SU-DHL-6 (cell line): ENCODE measurements at regions not wholly inside any gene's neighbourhood (a gene's known extent, or its start where the extent isn't known, plus 50 kb on each side); places are given as distances from the start of the nearest gene placed in this dataset.

Experiments
- H2AFZ ChIP-seq: fragments of 200-600 bp; sonication (generic); 2 replicates; pipeline ENCODE4 v1.6.1; 2014; ENCODE audit warnings: low read depth, mild to moderate bottlenecking, moderate library complexity, mixed read lengths, antibody characterized with exemption, low read length; ENCODE audit not compliant: severe bottlenecking
- H3F3A ChIP-seq: fragments of 200-600 bp; shearing (Covaris generic); 2 replicates; pipeline ENCODE4 v1.6.0; 2016; ENCODE audit warnings: antibody characterized with exemption, mild to moderate bottlenecking; ENCODE audit not compliant: insufficient read depth
- H3K27ac ChIP-seq: fragments of 200-600 bp; sonication (generic); 2 replicates; pipeline ENCODE4 v1.5.1; 2016; ENCODE audit warnings: low read depth, mild to moderate bottlenecking, low read length, moderate library complexity, mixed read lengths
- H3K27me3 ChIP-seq: fragments of 200-600 bp; sonication (generic), shearing (Covaris generic); 2 replicates; pipeline ENCODE4 v1.6.0; 2014; ENCODE audit warnings: mild to moderate bottlenecking, low read length
- H3K36me3 ChIP-seq: fragments of 200-600 bp; sonication (generic); 2 replicates; pipeline ENCODE4 v1.6.1; 2014; ENCODE audit warnings: mild to moderate bottlenecking, low read length, mixed read lengths
- H3K4me2 ChIP-seq: fragments of 300-600, 200-600 bp; shearing (Covaris generic), sonication (generic); 2 replicates; pipeline ENCODE4 v1.6.0; 2014; ENCODE audit warnings: low read length, low read depth, mild to moderate bottlenecking; ENCODE audit not compliant: poor library complexity, severe bottlenecking
- H3K4me3 ChIP-seq: fragments of 200-600 bp; sonication (generic); 2 replicates; pipeline ENCODE4 v1.5.1; 2014; ENCODE audit warnings: antibody characterized with exemption, low read length, mild to moderate bottlenecking, mixed read lengths; ENCODE audit not compliant: insufficient read depth, poor library complexity, severe bottlenecking
- H3K79me2 ChIP-seq: fragments of 200-600 bp; sonication (generic); 2 replicates; pipeline ENCODE4 v1.6.1; 2014; ENCODE audit warnings: mild to moderate bottlenecking, low read length, moderate library complexity; ENCODE audit not compliant: insufficient read depth
- H3K9ac ChIP-seq: fragments of 200-600 bp; sonication (generic); 2 replicates; pipeline ENCODE4 v1.7.0; 2014; ENCODE audit warnings: mild to moderate bottlenecking, low read length
- H3K9me2 ChIP-seq: fragments of 200-600 bp; sonication (generic); replicated peaks from 2 replicates; pipeline ENCODE4 v1.6.1; 2014; ENCODE audit warnings: low read length; ENCODE audit not compliant: insufficient read depth
- H3K9me3 ChIP-seq: fragments of 200-600 bp; sonication (generic); 2 replicates; pipeline ENCODE4 v1.6.1; 2014; ENCODE audit warnings: low read length, mixed read lengths; ENCODE audit not compliant: insufficient read depth
- H4K20me1 ChIP-seq: fragments of 200-600 bp; sonication (generic); 2 replicates; pipeline ENCODE4 v1.6.1; 2014; ENCODE audit warnings: low read depth, mild to moderate bottlenecking, antibody characterized with exemption, low read length, moderate library complexity, mixed read lengths
- EZH2phosphoT487 ChIP-seq: fragments of 200-600 bp; sonication (generic), shearing (Covaris generic); conservative IDR thresholded peaks from 2 replicates; pipeline ENCODE4 v1.6.1; 2018; ENCODE audit warnings: mild to moderate bottlenecking, antibody characterized with exemption, low read length, moderate library complexity, mixed read lengths
- TF ChIP-seq, protein P1 (sequence below): fragments of 200-600 bp; sonication (generic); IDR thresholded peaks from one replicate; pipeline ENCODE4 v1.5.1; 2017; ENCODE audit warnings: antibody characterized with exemption, mild to moderate bottlenecking, low read length, moderate library complexity; ENCODE audit not compliant: insufficient read depth, poor library complexity, severe bottlenecking

DNA sequence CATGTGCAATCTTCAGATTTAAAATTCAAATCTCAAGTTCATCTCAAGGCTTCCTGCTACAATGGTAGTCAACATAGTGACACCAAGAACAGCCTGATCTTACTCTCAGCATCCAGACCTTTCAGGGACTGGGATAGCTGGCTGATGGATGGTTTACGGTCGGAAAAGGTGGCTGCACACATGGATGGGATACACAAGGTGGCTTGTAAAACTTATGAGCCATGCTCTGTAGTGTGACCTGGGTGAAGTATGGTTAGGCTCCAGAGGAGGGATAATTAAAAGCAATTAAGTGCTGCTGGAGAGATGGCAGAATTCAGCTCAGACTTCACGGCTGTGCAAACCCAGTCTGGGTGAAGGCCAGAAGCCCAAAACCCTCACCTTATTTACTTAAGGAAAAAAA is 379.5 kb downstream of the NFIB start:
- H3K9me3 ChIP-seq: no peaks in the 10 kb centered on the region
- no peak overlapping the region for H2AFZ ChIP-seq
- TF ChIP-seq EZH2phosphoT487: no peak
- TF ChIP-seq, protein P1, sequence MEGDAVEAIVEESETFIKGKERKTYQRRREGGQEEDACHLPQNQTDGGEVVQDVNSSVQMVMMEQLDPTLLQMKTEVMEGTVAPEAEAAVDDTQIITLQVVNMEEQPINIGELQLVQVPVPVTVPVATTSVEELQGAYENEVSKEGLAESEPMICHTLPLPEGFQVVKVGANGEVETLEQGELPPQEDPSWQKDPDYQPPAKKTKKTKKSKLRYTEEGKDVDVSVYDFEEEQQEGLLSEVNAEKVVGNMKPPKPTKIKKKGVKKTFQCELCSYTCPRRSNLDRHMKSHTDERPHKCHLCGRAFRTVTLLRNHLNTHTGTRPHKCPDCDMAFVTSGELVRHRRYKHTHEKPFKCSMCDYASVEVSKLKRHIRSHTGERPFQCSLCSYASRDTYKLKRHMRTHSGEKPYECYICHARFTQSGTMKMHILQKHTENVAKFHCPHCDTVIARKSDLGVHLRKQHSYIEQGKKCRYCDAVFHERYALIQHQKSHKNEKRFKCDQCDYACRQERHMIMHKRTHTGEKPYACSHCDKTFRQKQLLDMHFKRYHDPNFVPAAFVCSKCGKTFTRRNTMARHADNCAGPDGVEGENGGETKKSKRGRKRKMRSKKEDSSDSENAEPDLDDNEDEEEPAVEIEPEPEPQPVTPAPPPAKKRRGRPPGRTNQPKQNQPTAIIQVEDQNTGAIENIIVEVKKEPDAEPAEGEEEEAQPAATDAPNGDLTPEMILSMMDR: no peak
- H4K20me1 ChIP-seq: no peaks in the 10 kb centered on the region
- no peak overlapping the region for H3K27ac ChIP-seq
- no peaks in the 10 kb centered on the region for H3K9me2 ChIP-seq
- no peaks in the 10 kb centered on the region for H3K36me3 ChIP-seq
- H3K79me2 ChIP-seq: no peaks in the 10 kb centered on the region
- no peaks in the 10 kb centered on the region for H3F3A ChIP-seq
- H3K27me3 ChIP-seq: no peaks in the 10 kb centered on the region
- no peak overlapping the region for H3K4me3 ChIP-seq
- H3K4me2 ChIP-seq: no peak overlapping the region
- no peak overlapping the region for H3K9ac ChIP-seq

DNA sequence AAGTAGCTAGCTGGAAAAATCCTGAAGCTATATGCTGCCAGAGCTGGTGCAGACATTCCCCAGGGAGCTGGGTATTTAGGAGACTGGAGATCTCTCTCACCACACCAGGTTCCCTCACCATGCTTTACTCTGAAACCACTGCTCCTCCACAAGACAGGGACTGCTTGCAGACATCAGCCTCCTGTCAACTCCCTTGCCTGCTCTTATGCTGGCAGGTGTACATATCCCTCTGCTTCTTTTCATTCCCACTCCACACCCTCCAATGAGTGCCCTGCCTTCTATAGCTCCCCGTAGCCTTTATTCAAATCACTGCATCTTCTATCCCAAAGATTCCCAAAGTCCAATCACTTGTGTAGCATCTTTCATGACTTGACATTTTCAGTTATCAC is 380.7 kb downstream of the NFIB start:
- Histone ChIP-seq H4K20me1 (no peaks in the 10 kb centered on the region), H3K9me2 (no peaks in the 10 kb centered on the region), H3K36me3 (no peaks in the 10 kb centered on the region), H3K79me2 (no peaks in the 10 kb centered on the region), H3K4me3 (no peak overlapping the region), H3K27me3 (no peaks in the 10 kb centered on the region), H3K27ac (no peak overlapping the region), H3K9ac (no peak overlapping the region), H3K9me3 (no peaks in the 10 kb centered on the region), H2AFZ (no peak overlapping the region), H3K4me2 (no peak overlapping the region), H3F3A (no peaks in the 10 kb centered on the region)
- TF ChIP-seq EZH2phosphoT487: no peak
- TF ChIP-seq, protein P1: no peak

DNA sequence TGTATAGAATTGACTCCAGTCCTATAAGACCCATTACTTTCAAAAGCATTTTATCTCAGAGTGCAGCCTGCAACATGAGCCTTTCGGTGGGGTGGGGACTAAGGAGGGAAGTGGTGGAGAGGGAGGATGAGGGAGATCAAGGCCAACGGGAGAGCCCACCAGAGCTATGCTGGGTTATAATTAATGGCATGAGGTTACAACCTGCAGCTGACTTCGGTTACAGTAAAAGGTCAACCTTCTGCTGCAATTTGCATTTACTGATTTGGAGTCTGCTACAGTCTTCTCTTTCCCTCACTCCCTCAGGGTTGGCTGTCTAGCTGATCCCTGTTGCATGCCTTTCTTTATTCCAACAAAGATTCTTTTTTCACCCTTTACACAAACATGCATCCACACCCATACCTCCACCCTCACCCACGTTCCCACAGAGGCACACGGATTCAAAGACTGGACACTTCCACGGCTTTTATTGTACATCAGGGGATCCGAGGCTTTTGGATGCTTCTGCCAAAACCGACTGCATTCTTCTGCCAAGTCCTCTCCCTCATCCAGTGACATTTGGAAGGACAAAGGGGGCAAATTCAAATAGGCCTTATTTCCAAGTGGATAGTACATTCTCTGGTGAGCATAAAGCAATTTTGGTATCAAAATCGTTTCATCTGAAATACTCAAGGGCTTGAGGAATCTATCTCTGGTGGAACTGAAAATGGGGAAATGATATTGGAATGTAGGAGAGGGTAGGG is 381.2 kb downstream of the NFIB start:
- Histone ChIP-seq H3K4me2 (no peak overlapping the region), H3F3A (no peaks in the 10 kb centered on the region), H3K4me3 (no peak overlapping the region), H2AFZ (no peak overlapping the region), H3K36me3 (no peaks in the 10 kb centered on the region), H4K20me1 (no peaks in the 10 kb centered on the region), H3K9ac (no peak overlapping the region), H3K9me3 (no peaks in the 10 kb centered on the region), H3K79me2 (no peaks in the 10 kb centered on the region), H3K27me3 (no peaks in the 10 kb centered on the region), H3K9me2 (no peaks in the 10 kb centered on the region), H3K27ac (no peak overlapping the region)
- TF ChIP-seq, protein P1: no peak
- TF ChIP-seq EZH2phosphoT487: no peak
